Hepatocyte (in vitro differentiated cells): ENCODE measurements at regions not wholly inside any gene's neighbourhood (a gene's known extent, or its start where the extent isn't known, plus 50 kb on each side); places are given as distances from the start of the nearest gene placed in this dataset.

ENCODE experiments used
- EZH2 ChIP-seq: fragments of 200-600 bp; sonication (generic); IDR thresholded peaks from 2 replicates; pipeline ENCODE4 v1.6.1; 2016; ENCODE audit warnings: antibody characterized with exemption, mild to moderate bottlenecking, borderline replicate concordance
- EZH2phosphoT487 ChIP-seq: fragments of 200-600 bp; sonication (generic); IDR thresholded peaks from one replicate; pipeline ENCODE4 v1.6.1; 2018; ENCODE audit warnings: antibody characterized with exemption, mild to moderate bottlenecking, low read depth, moderate library complexity; ENCODE audit not compliant: unreplicated experiment, severe bottlenecking
- TF ChIP-seq, protein P1 (sequence below): fragments of 200-600 bp; sonication (generic); IDR thresholded peaks from 2 replicates; pipeline ENCODE4 v1.5.1; 2016; ENCODE audit warnings: antibody characterized with exemption, mild to moderate bottlenecking; ENCODE audit not compliant: poor library complexity

DNA sequence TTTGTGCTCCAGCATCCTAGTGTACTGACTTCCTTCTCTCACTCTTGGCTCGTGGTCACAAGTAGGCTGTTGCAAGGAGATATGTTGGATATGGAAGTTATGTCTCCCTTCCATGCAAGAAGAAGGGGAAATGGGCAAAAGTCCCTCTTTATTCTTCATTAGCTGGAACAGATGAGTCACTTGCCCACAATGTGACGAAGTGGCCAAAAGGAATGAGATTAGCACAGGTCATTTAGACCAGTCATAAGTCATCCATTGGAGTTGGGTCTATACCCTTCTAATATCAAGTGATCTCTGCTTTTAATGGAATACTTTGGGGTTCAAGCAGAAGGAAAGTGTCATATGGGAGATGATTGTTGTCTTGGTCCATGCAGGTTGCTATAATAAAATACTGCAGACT lies 91.2 kb upstream of the NGF start:
- TF ChIP-seq EZH2phosphoT487, result no peak
- TF ChIP-seq, protein P1, sequence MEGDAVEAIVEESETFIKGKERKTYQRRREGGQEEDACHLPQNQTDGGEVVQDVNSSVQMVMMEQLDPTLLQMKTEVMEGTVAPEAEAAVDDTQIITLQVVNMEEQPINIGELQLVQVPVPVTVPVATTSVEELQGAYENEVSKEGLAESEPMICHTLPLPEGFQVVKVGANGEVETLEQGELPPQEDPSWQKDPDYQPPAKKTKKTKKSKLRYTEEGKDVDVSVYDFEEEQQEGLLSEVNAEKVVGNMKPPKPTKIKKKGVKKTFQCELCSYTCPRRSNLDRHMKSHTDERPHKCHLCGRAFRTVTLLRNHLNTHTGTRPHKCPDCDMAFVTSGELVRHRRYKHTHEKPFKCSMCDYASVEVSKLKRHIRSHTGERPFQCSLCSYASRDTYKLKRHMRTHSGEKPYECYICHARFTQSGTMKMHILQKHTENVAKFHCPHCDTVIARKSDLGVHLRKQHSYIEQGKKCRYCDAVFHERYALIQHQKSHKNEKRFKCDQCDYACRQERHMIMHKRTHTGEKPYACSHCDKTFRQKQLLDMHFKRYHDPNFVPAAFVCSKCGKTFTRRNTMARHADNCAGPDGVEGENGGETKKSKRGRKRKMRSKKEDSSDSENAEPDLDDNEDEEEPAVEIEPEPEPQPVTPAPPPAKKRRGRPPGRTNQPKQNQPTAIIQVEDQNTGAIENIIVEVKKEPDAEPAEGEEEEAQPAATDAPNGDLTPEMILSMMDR, result no peak
- TF ChIP-seq EZH2, result no peak
